KMS-11 (cell line): ENCODE measurements at regions not wholly inside any gene's neighbourhood (a gene's known extent, or its start where the extent isn't known, plus 50 kb on each side); places are given as distances from the start of the nearest gene placed in this dataset.

ENCODE experiments used
- H2AFZ ChIP-seq: fragments of 200-600 bp; sonication (generic); 2 replicates; pipeline ENCODE4 v1.6.1; 2016; ENCODE audit warnings: antibody characterized with exemption, mixed run types, low read depth
- H3K27ac ChIP-seq: fragments of 200-600 bp; sonication (generic); 2 replicates; pipeline ENCODE4 v1.6.1; 2016; ENCODE audit warnings: mild to moderate bottlenecking, mixed run types
- H3K27me3 ChIP-seq: fragments of 200-600 bp; sonication (generic); 2 replicates; pipeline ENCODE4 v1.6.1; 2017; ENCODE audit warnings: mild to moderate bottlenecking, low read depth, mixed run types, moderate library complexity; ENCODE audit not compliant: insufficient read depth
- H3K36me3 ChIP-seq: fragments of 200-600 bp; sonication (generic); 2 replicates; pipeline ENCODE4 v1.6.1; 2017; ENCODE audit warnings: mild to moderate bottlenecking, mixed run types; ENCODE audit not compliant: insufficient read depth
- H3K4me1 ChIP-seq: fragments of 200-600 bp; sonication (generic); 2 replicates; pipeline ENCODE4 v1.6.1; 2016; ENCODE audit warnings: mild to moderate bottlenecking, low read depth, mixed run types; ENCODE audit not compliant: poor library complexity, severe bottlenecking
- H3K4me2 ChIP-seq: fragments of 200-600 bp; sonication (generic); 2 replicates; pipeline ENCODE4 v1.7.0; 2016; ENCODE audit warnings: mild to moderate bottlenecking, mixed run types
- H3K4me3 ChIP-seq: fragments of 200-600 bp; sonication (generic); IDR thresholded peaks from 2 replicates; pipeline ENCODE4 v1.6.1; 2017; ENCODE audit warnings: low read depth, low read length, mixed read lengths; ENCODE audit not compliant: insufficient read depth
- H3K79me2 ChIP-seq: fragments of 200-600 bp; sonication (generic); 2 replicates; pipeline ENCODE4 v1.6.1; 2016; ENCODE audit warnings: low read depth, mixed run types; ENCODE audit not compliant: insufficient read depth
- H3K9ac ChIP-seq: fragments of 200-600 bp; sonication (generic); 2 replicates; pipeline ENCODE4 v1.6.1; 2016; ENCODE audit warnings: mild to moderate bottlenecking, mixed run types
- H4K20me1 ChIP-seq: fragments of 200-600 bp; sonication (generic); 2 replicates; pipeline ENCODE4 v1.6.1; 2016; ENCODE audit warnings: mild to moderate bottlenecking, mixed run types; ENCODE audit not compliant: insufficient read depth
- TF ChIP-seq, protein P1 (sequence below): fragments of 200-600 bp; sonication (generic); conservative IDR thresholded peaks from 2 replicates; pipeline ENCODE4 v1.6.1; 2017; ENCODE audit warnings: low read depth, mild to moderate bottlenecking, antibody characterized with exemption, low read length, moderate library complexity, mixed read lengths

DNA sequence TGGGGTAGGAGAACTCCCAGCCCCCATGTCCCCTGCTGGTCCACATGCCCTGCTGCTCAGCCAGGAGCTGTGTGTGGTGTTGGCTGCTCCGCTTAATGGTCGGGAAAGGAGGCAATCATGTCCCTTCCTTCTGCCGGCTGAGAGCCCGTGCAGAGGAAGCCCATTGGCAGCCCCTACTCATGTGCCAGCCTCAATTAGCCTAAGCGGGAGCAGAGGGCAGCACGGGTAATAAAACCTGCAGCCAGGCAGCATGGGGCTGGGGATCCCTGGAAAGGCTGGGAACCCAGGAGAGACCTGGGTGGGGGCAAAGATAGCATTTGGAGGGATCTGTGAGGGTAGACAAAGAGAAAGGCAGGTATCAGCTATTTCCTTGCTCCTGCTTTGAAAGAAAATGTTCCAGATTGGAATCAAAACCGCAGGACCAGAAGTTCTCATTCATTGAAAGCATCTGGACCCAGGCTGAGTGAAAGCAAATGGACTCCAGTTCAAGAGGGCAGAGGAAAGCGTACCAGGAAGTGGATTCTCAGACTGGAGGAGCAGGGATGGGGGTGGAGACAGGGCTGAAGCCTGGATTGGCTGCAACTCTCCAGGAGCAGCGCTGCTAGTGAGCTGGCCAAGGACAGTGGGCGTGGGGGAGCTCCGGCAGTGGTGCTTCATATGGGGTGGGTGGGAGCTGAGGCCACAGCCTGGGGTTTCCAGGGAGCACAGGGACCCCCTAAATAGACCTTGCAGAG is 103.4 kb upstream of the NECTIN1 start:
- no peak overlapping the region for H2AFZ ChIP-seq
- H3K36me3 ChIP-seq = no peaks in the 10 kb centered on the region
- H3K79me2 ChIP-seq = no peaks in the 10 kb centered on the region
- no peaks in the 10 kb centered on the region for H3K4me1 ChIP-seq
- TF ChIP-seq, protein P1, sequence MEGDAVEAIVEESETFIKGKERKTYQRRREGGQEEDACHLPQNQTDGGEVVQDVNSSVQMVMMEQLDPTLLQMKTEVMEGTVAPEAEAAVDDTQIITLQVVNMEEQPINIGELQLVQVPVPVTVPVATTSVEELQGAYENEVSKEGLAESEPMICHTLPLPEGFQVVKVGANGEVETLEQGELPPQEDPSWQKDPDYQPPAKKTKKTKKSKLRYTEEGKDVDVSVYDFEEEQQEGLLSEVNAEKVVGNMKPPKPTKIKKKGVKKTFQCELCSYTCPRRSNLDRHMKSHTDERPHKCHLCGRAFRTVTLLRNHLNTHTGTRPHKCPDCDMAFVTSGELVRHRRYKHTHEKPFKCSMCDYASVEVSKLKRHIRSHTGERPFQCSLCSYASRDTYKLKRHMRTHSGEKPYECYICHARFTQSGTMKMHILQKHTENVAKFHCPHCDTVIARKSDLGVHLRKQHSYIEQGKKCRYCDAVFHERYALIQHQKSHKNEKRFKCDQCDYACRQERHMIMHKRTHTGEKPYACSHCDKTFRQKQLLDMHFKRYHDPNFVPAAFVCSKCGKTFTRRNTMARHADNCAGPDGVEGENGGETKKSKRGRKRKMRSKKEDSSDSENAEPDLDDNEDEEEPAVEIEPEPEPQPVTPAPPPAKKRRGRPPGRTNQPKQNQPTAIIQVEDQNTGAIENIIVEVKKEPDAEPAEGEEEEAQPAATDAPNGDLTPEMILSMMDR = no peak
- H3K4me2 ChIP-seq = no peak overlapping the region
- no peaks in the 10 kb centered on the region for H3K27me3 ChIP-seq
- no peak overlapping the region for H3K9ac ChIP-seq
- no peaks in the 10 kb centered on the region for H4K20me1 ChIP-seq
- no peak overlapping the region for H3K27ac ChIP-seq
- no peak overlapping the region for H3K4me3 ChIP-seq

DNA sequence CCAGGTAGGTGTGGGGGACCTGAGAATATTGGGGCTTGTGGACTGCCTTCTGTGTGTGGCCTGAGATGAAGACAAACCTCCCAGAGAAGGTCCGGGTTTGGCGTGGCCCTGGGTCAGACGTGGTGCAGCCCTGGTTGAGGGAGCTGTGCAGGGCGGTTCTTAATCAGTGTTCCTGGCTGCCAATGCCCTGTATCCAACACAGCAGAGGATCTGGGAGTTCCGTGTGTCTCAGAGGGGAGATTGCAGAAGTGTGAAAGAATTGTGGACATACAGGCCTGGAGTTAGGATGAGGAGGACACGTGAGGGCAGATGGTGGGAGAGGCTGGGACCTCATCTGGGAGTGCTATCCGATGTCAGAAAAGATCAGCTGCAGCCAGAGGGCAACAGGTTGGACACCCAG is 102.0 kb upstream of the NECTIN1 start:
- no peaks in the 10 kb centered on the region for H3K79me2 ChIP-seq
- H3K9ac ChIP-seq = no peak overlapping the region
- no peak overlapping the region for H3K4me3 ChIP-seq
- H3K4me2 ChIP-seq = no peak overlapping the region
- H3K36me3 ChIP-seq = no peaks in the 10 kb centered on the region
- H4K20me1 ChIP-seq = no peaks in the 10 kb centered on the region
- no peak overlapping the region for H3K27ac ChIP-seq
- no peaks in the 10 kb centered on the region for H3K27me3 ChIP-seq
- H3K4me1 ChIP-seq = no peaks in the 10 kb centered on the region
- H2AFZ ChIP-seq = no peak overlapping the region
- TF ChIP-seq, protein P1 = no peak

DNA sequence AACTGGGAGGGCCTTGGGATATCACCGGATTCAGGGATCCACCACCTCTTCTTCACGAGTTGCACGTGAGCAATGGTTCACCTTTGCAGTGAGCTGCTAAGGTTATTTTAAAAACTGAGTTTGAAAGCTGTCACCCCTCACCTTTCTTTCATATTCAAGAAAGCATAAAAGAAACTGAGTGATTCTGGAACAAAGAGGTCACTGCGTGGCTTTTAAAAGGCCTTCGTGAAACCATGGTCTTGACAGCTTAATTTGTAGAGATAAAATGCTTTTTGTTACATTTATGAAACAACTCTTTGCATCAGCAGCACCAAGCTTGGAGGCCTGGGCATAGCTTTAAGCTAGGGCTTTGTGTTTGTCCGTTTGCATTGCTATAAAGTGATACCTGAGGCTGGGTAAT is 101.4 kb upstream of the NECTIN1 start:
- Histone ChIP-seq H3K27ac (no peak overlapping the region), H3K36me3 (no peaks in the 10 kb centered on the region), H3K9ac (no peak overlapping the region), H4K20me1 (no peaks in the 10 kb centered on the region), H3K79me2 (no peaks in the 10 kb centered on the region), H2AFZ (no peak overlapping the region), H3K4me1 (no peaks in the 10 kb centered on the region), H3K27me3 (no peaks in the 10 kb centered on the region), H3K4me3 (no peak overlapping the region), H3K4me2 (no peak overlapping the region)
- TF ChIP-seq, protein P1 = no peak

DNA sequence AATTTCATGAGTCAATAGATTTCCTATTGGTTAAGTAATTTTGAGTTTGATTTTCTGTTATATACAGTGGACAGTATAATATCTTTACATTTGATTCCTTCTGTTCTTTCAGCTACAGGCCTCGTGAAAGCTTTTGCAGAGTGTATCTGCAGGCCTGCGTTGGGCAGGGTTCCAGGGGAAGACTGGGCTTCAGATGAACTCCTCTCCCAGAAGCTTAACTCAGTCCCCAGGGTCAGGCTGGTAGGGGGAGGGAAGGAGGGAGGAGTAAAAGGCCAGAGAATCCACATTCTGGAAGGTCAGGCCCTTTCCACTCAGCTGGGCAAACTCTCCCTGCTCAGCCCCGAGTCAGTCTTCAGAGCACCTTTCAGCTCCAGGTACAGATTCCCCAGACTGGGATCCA is 100.4 kb upstream of the NECTIN1 start:
- H3K4me3 ChIP-seq = no peak overlapping the region
- no peaks in the 10 kb centered on the region for H3K4me1 ChIP-seq
- no peak overlapping the region for H3K4me2 ChIP-seq
- no peaks in the 10 kb centered on the region for H4K20me1 ChIP-seq
- TF ChIP-seq, protein P1 = no peak
- no peaks in the 10 kb centered on the region for H3K36me3 ChIP-seq
- no peak overlapping the region for H3K9ac ChIP-seq
- H2AFZ ChIP-seq = no peak overlapping the region
- H3K27me3 ChIP-seq = no peaks in the 10 kb centered on the region
- H3K79me2 ChIP-seq = no peaks in the 10 kb centered on the region
- no peak overlapping the region for H3K27ac ChIP-seq
